VCaP (cell line): ENCODE measurements at regions not wholly inside any gene's neighbourhood (a gene's known extent, or its start where the extent isn't known, plus 50 kb on each side); places are given as distances from the start of the nearest gene placed in this dataset.

Source experiments
- H3K27ac ChIP-seq: fragments of 450-650 bp; 2 replicates; pipeline ENCODE4 v1.5.1; 2017
- CTCF ChIP-seq: fragments of 450-650 bp; conservative IDR thresholded peaks from 2 replicates; pipeline ENCODE4 v1.5.1; 2017; ENCODE audit warnings: mild to moderate bottlenecking, moderate library complexity

DNA sequence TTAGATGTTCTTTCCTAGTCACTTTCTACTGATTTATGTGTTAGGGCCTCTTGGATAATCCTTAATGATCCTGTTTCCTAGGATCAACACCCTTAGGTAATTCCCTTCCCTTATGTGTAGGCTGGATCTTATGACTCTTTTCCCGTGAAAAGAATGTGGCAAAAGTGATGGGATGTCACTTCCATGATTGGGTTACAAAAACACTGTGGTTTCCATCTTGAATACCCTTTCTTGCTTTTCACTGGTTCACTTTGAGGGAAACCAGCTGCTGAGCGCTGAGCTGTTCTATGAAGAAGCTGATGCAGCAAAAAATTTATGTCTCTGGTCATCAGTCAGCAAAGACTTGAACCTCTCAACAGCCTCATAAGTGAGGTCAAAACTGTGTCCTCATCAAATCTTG lies 609.4 kb downstream of the OLFM4 start:
- no peak overlapping the region for H3K27ac ChIP-seq
- no peak for TF ChIP-seq CTCF

- TF ChIP-seq CTCF, result no peak
- H3K27ac ChIP-seq, result no peak overlapping the region
Measured at GRCh38 chr13:53642306-53642705, 613.7 kb downstream of the OLFM4 start.

GRCh38 chr13:53648673-53649072 lies 620.1 kb downstream of the OLFM4 start:
- no peak overlapping the region for H3K27ac ChIP-seq
- TF ChIP-seq CTCF, result no peak

GRCh38 chr13:53672005-53672404 lies 643.4 kb downstream of the OLFM4 start:
- H3K27ac ChIP-seq, result no peak overlapping the region
- TF ChIP-seq CTCF, result no peak

- no peak overlapping the region for H3K27ac ChIP-seq
- TF ChIP-seq CTCF, result no peak
Measured at GRCh38 chr13:53683146-53683545, 654.5 kb downstream of the OLFM4 start.

DNA sequence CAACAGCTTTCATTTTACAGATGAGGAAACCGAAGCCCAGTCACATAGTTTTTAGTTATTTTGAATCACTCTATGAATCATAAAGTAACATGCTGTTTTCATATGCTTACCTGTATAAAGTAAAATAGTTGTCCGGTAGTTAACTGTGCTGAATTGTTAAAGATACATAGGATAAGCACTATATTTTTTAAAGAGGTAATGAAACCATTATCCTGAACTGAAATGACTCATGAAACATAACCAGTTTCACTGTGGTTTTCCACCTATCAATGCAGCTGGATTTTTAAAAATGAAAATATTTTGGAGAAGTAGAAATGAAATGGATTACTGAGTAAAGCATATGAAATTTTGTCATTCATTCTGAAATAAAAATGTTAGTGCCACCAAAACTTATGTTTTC lies 655.0 kb downstream of the OLFM4 start:
- no peak for TF ChIP-seq CTCF
- H3K27ac ChIP-seq, result no peak overlapping the region

- no peak for TF ChIP-seq CTCF
- H3K27ac ChIP-seq, result no peak overlapping the region
Measured at GRCh38 chr13:53691417-53691816, 662.8 kb downstream of the OLFM4 start.
